HTR-8/SVneo (cell line): ENCODE measurements at regions not wholly inside any gene's neighbourhood (a gene's known extent, or its start where the extent isn't known, plus 50 kb on each side); places are given as distances from the start of the nearest gene placed in this dataset.
A peak's percentile ranks its signal among the peaks of the same experiment; 100 is the strongest.

ENCODE experiments used
- DNase-seq: peaks from one replicate; pipeline ENCODE4 v3.0.0; 2011; ENCODE audit warnings: low spot score, mixed read lengths; ENCODE audit not compliant: insufficient read length
- FAIRE-seq: peaks from 2 replicates; lab custom pipeline; 2011; peaks lifted over from hg19 to GRCh38; lab: Jason Lieb, UNC

DNA sequence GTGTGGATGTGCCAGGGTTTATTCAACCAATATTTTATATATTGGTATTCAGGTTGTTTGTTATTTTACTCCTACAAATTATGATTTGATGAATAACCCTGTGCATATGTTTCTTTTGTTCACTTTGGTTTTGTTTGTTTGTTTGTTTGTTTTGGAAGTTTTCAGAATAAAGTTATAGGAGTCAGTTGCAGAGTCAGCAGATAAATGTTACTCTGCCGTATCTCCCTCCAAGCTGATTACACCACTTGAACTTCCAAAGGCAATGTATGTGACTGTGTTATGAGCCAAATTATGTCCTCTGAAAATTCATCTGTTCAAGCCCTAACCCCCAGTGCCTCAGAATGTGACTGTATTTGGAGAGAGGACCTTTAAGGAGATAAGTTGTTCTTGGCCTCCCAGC is 497.5 kb downstream of the TNS1 start:
- no peak for DNase-seq
- FAIRE-seq: no peak

DNA sequence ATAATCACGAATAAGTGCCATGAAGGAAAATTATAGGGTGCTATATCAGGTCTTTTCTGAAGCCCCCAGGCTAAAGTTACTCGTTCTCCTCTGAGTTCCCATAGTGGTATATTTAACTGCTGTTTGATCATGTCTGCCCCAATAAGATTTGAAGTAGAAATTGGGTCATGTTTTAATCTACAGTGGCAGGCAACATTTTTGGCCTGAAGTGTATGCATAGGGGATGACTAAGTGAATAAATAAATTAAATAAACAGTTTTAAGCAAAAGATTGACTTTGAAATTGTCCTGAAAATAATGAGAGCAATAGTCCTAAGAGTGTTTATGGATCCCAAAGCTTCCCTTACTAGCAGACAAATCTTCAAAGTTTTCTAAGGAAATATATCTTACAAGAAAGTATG is 500.9 kb downstream of the TNS1 start:
- no peak for FAIRE-seq
- no peak for DNase-seq

DNA sequence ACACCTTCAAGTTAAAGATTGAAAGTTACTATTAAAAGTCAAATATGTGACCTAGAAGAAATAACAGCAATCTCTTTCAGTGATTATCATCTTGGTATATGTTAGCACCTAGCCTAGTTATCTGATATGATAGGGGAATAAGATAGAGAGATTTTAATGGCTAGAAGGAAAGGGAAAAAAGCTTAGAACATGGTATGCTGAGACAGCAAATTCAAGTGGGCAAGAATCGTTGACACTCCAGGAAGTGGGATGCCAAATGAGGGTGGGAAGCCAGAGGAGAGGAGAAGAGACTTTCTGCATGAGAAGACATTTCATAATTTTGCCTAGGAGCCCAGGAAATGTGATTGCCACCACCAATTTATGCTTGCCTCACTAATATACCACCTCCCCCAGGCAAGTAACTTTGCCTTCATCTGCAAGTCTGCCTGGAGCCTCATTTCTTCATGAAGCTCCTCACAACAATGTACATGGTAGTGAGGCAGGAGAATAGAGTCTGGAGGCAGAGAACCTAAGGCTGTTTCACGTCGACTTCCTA is 504.9 kb downstream of the TNS1 start:
- FAIRE-seq (no peak), DNase-seq (no peak)

DNA sequence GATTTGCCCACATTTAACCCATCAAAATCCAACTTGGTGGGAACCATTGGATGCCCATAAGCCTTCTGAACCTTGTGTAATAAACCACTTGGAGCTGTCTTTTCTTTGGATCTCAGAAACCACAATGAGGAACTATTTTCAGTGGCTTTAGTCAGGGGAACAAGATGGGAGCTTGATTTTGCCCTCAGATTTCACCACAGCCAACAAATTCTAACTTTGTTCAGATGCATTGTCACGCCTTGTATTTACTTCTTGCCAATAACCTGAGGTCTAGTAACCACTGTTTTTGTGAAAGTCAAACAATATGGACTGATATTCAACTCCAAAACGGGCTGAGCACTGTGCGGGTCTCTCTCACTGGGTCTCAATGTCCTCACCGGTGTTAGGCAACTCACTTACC is 508.2 kb downstream of the TNS1 start:
- FAIRE-seq (no peak), DNase-seq (no peak)

DNA sequence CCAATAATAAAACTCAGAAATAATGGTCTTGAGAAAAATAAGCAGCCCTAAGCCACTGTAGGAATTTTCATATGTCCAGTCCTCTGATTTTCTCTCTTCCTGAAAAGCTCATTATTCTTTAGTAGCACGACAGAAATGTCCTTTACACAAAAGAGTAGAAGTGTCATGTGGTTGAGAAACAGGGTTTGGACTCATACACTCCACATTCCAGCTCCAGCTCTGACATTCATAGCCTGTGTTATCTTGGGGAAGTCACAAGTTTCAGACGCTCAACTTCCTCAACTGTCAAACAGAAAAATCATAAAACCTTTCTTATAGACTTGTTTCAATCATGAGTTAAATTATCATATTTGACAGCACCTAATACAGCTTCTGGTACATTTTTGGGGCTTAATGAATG is 511.5 kb downstream of the TNS1 start:
- DNase-seq (no peak), FAIRE-seq (no peak)

DNA sequence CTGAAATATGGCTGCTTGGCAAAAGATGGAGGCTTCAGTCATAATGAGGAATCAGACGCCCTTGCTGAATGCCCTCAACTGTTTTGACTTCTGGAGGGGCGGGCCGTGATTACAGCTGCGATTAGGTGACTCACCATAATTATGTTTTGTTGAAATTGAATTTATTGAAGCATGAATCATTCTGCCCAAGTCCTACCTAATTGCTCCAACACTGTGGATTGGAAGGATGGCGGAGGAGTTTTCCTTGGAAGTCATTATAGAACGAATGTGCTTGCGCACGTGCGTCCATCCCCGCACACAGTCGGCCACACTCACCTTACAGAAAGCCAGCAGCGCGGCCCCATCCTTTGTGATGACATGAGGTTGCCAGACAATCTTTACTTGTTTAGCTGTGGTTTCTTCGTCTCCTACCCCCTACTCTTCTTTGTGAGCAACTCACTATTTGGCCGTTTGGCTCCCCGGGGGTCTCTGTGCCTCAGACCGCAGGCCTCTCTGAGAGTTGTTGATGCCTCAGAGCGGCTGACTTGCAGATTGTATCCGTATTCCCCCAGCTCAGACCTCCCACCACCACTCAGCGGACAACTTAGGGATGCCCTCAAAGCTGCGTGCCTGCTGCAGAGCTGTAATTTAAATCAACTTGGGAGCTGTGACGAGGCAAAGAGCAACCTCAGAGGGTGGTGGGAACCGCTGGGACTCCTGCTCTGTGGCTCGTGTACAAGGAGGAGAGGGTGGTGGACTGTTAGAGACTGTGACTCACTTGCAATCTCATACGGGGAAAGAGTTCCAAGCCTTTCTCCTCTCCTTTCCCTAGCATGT is 513.4 kb downstream of the TNS1 start:
- DNase-seq: no peak
- no peak for FAIRE-seq

DNA sequence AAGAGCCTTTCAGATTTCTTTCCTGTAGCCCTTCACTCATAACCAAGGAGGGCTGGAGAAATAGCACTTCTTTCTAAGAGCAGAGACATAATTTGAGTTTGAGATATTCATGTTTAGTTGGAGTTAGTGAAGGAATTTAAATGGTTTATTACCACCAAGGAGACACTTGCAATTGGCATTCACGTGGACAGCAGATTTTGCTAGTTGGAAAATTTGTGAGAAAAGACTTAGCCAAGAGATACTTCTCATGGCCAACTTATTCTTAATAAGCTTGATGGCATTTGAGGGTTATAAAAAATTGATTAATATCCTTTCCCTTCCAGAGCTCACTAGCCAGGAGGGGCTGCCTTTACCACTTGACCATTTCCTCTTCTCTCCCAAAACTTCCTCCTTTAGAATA is 518.7 kb downstream of the TNS1 start:
- FAIRE-seq: no peak
- no peak for DNase-seq

DNA sequence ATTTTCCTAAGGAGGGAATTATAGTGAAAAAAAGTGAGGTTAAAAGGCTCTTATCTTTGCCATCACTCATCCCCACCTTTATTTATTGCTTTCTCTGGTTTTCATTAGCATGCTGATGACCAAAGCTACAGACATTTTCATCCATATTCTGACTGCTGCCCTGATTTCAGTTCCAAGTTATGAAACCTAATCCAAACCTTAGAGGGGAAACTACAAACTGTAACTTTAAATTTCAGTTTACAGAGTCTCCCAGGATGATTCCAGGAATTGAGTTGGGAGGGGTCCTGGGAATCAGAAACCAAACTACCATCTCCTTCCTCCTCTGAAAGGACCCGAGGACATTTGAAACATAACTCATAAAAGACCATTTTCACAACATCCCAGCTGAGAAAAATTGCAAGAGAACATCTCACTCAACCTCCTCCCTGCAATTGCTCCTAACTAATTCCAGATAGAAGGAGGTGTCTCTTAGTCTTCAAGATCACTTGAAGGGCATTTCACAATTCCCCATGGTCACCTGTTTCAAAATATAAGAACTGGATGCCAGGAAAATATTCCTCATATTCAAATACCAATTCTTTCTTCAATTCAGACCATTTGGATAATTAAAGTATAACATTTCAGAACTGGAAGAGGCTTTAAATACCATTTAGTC is 520.6 kb downstream of the TNS1 start:
- FAIRE-seq (no peak), DNase-seq (no peak)

DNA sequence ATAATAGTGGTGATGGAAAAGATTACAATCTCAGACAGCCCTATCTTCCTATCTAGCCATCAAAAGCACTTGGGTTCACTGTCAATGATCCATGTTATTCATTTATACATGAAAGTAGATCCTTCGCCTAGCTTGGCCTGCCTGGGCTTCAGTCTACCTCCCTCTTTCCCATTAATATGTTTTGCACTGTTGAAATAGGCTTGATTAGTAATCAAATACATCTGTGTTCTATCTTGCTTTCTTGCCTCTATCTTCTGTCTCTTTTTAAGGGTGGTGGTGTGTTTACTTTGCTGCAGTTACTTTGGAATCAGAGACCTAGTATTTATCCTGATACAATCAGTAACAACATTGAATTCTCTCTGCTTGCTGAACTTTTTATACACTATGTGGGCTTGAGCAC is 521.2 kb downstream of the TNS1 start:
- DNase-seq: no peak
- no peak for FAIRE-seq

DNA sequence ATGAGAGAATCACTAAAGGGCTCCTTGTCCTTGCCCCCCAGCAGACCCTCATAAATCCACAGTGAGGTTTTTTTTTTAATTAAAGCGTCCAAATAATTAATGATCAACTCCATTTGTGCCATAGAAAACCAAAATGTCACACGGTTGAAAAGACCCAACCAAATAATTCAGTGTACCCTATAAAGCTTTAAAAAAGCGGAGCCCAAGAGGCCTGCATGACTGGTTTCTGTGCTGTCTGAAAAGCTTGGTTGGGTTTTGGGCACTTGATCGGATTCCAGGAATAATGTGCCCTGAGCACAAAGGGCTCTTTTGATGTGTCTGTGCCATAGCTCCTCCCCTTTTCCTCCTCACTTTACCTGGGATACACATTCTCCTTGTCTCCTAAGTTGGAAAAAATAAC is 523.2 kb downstream of the TNS1 start:
- no peak for FAIRE-seq
- no peak for DNase-seq

DNA sequence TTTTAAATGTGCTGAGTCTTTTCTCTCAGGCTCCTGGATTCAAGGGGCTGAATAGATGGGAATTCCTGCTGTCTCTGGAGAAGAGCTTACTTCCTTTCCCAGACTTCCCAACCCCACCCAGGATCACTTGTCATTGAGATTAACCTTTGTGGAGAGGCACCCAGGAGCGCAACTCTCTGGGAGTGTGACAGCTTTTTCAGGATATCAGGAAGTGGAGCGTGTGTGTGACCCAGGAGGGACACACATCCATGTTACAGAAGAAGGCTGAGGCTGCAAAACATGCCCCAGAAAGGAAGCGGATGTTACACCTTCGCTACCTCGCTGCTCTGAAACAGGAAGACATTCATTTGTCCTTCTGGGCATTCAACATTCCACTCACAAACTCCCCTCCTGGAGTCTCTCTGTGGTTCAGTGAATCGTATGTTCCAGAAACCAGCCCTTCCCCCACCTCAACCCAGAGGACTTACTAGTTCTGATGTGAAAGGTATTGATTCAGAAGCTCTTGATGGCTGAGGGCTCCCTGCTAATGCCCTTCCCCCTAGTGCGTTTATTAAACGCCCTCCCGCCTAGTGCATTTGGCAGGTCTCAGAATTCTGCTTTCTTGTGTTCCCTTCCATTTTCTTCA is 523.9 kb downstream of the TNS1 start:
- FAIRE-seq (no peak), DNase-seq (no peak)

DNA sequence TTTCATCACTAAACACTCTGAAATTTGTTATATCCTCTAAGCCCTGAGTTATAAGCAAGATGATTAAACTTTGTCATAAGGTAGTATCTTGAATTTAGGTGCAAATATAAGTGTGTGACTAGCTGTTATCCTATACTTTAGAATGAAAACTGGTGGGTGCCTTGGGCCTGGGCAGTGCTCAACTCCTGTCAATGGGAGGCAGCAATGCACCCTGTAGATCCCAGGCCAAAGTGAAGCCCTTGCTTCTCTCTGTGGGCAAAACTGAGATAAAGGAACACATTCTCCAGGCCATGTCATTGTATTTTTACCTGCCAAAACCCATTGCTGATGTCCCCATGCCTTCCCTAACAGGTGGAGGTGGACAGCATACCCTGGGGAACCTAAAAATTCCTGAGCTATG is 525.2 kb downstream of the TNS1 start:
- FAIRE-seq (no peak), DNase-seq (no peak)

DNA sequence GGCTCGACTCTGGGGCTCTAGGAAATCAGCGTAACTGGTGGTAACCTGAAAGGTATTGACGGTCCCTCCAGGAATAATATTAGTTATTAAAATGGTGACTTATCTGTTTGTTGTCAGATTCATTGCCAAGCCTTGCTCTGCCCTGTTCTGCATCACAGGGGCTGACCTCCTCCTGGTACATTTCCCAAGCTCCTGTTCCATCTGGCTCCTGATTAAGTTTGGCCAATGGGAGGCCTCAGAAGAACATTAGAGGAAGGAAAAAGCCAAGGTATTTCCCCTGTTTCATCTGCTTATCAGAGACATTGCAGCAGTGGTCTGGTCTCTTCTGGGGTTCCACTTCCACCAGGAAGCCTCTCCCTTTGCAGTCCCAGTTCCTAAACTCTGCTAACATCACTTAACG is 527.0 kb downstream of the TNS1 start:
- no peak for FAIRE-seq
- no peak for DNase-seq

DNA sequence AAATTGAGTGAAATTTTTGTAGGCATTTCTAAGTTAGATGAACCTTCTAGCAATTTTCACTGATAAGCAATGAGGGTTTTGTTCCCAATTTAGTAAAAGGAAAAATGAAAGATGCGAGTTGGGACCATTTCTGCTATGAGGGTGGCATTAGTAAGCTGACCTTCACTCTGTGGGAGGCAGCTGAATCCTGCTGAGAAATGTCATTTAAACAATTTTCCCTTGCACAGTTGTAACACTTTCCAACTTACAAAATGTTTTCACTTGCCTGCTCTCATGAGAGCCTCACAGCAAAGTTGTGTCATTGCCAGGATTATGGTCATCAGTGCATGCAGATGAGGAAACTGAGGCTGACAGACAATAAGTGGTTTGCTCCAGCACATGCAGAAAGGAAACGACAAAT is 527.7 kb downstream of the TNS1 start:
- FAIRE-seq (no peak), DNase-seq (no peak)

DNA sequence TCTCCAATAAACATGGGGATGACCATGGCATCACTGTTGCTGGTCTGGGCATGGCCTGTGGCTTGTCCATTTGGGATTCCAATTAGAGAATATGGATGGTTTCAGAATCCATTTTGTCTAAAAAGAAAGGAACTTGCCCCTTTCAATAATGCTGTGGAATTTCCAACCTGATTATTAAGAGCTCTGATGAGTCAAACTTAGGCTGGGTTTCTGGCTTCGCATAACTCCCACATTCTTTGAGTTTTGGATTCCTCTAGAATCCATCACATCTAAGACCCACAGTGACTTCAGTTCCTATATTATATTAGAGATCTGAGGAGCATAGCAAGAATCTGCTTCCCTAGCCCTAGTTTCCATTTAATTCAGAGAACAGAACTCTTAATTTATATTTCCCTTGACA is 531.5 kb downstream of the TNS1 start:
- FAIRE-seq (no peak), DNase-seq (peak; percentile 12)

DNA sequence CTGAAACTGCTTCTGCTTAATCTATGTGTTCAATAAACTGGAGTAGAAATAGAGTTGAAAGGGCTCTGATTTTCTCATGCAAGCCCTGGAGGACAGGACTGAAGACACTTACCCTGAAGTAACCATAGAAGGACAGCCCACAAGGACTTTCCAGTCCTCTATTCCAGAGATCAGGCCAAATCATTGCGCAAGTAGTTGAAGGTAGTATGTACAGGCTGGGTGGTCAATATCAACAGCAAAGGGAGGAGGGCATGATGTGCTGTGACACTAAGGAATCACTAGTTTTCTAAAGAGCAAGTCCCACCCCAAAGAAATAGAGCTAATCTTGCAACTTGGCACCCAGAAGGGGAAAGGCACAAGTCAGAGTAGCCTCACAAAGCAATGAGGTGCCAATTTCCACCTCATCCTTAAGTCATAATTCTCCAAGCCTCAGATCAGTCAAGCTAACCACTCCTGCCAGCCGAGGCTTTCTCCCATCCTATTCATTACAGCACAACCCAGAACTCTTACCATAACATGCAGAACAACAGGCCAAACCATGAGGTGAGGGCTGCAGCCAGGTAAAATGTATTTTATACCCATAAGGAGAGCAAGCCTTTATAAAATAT is 533.5 kb downstream of the TNS1 start:
- no peak for DNase-seq
- FAIRE-seq: no peak

DNA sequence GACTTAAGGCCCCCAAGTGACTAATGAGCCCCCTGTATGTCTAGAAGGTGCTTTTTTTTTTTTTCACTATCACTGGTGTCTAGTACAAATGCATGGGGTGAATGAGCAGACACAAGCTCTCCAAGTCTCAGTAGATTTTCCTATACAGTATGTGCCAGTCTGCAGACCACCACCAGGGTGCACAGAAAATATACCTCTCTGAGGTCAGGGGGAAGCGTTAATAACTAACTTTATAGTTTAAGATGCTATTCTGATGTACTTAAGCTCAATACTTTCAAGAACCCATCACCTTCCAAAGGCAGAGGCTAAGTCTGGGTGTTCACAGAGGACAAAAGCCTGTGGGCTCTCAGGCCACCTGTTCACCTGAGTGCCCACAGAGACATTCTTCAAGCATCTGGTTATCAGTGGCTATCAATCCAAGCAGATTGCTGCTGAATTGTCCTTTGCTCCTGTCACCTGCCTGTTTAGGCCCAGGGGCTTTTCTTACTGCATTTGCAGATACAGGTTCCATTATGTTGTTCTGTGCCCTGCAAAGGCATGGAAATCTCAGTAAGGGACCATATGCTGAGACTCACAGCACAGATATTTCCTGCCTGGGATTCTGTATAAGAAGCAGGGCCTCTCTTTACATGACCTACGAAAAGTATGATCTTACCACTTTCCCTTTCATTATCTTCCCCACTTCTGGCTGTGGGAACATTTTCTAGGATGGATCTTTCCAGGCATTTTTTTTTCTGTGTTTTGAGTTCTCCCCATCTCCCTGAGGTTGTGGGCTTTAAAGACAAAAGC is 534.6 kb downstream of the TNS1 start:
- FAIRE-seq: no peak

DNA sequence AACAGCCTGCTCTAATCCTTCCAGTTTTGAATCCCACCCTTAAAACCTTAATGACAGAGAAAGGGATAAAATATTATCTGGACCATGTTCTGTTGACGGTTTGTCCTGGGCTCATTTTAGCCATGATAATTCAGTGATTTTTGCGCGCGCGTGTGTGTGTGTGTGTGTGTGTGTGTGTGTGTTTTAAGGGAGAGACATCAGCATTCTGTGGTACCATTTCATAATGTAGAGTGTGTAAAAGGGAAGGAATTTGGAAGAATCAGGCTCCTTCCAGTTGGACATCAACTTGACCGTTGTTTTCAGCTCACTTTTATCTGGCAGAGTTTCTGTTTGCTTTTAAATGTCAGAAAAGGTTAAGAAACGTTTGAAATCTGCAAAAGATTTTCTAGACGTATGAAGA is 535.5 kb downstream of the TNS1 start:
- DNase-seq (no peak), FAIRE-seq (no peak)

More for the DNA sequence above, 534.6 kb downstream of the TNS1 start:
- no peak for DNase-seq

DNA sequence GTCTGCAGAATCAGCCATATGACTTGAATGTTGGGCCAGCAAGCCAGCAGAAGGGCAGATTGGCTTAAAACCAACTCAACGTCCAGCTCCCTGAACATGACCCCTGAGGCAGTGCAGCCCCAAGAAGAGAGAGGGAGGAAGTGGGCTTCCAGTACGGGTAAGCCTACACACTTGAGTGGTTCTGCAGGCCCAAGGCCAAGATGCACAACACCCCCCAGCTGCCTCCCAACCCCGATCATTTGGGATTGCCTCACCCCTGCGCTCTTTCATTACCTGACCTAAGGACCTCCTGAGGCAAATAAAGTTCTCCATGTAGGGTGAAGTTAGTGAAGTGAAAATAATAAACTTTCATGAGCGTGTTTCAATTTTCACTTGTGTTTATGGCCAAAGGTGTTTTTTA is 536.0 kb downstream of the TNS1 start:
- DNase-seq: no peak
- FAIRE-seq: no peak

DNA sequence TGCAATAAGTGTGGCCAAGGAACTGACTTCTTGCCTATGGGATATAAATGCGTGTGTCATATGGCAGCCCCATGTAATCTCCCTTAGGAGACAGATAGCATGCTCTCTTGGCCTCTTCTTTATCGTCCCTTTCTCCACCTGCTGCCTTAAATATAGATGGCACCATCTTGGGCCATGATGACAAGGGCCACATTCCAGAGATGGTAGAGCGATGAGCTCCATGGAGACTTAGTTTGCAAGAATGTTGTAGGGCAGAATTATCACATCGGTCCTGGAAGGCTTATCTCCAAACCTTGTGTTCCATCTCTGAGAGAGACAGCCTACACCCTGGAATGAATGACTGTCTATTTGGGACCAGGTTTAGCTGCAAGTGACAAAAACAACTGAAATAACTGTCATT is 536.7 kb downstream of the TNS1 start:
- FAIRE-seq (no peak), DNase-seq (no peak)
